GM13976 (cell line): ENCODE measurements at regions not wholly inside any gene's neighbourhood (a gene's known extent, or its start where the extent isn't known, plus 50 kb on each side); places are given as distances from the start of the nearest gene placed in this dataset.

Source experiments
- DNase-seq: peaks from one replicate; pipeline ENCODE4 v3.0.0; 2012; ENCODE audit warnings: low spot score
- CTCF ChIP-seq: IDR thresholded peaks from 2 replicates; pipeline ENCODE4 v1.5.1; 2012; ENCODE audit warnings: borderline replicate concordance, mild to moderate bottlenecking; ENCODE audit not compliant: insufficient read depth; ENCODE audit errors: extremely low read depth, missing control alignments, control extremely low read depth
- in situ Hi-C: fragments of 300-500 bp; cut with MboI; formaldehyde crosslinking; loops from one replicate; pipeline ENCODE4 v1.12.0; 2022; ENCODE audit warnings: low sequenced_read_pairs, mixed read lengths, inconsistent platforms; ENCODE audit not compliant: unreplicated experiment

GRCh38 chr5:158394102-158394501 is 535.2 kb upstream of the CLINT1 start:
- DNase-seq = no peak
- in situ Hi-C loops = no loop called here
- no peak for TF ChIP-seq CTCF

GRCh38 chr5:158393457-158393856 is 534.5 kb upstream of the CLINT1 start:
- in situ Hi-C loops = no loop called here
- no peak for TF ChIP-seq CTCF
- DNase-seq = no peak

- in situ Hi-C loops = no loop called here
- no peak for TF ChIP-seq CTCF
- no peak for DNase-seq
Observed at GRCh38 chr5:158392753-158393152, 533.8 kb upstream of the CLINT1 start.

- in situ Hi-C loops = no loop called here
- no peak for TF ChIP-seq CTCF
- DNase-seq = no peak
Observed at GRCh38 chr5:158390577-158390976, 531.6 kb upstream of the CLINT1 start.

- TF ChIP-seq CTCF = no peak
- in situ Hi-C loops = no loop called here
- no peak for DNase-seq
Observed at GRCh38 chr5:158389786-158390185, 530.8 kb upstream of the CLINT1 start.

GRCh38 chr5:158388021-158388420 is 529.1 kb upstream of the CLINT1 start:
- in situ Hi-C loops = no loop called here
- no peak for DNase-seq
- TF ChIP-seq CTCF = no peak

- no peak for DNase-seq
- no peak for TF ChIP-seq CTCF
- in situ Hi-C loops = no loop called here
Observed at GRCh38 chr5:158387499-158387898, 528.6 kb upstream of the CLINT1 start.
